ENCODE measurements at regions not wholly inside any gene's neighbourhood (a gene's known extent, or its start where the extent isn't known, plus 50 kb on each side); places are given as distances from the start of the nearest gene placed in this dataset.

DNA sequence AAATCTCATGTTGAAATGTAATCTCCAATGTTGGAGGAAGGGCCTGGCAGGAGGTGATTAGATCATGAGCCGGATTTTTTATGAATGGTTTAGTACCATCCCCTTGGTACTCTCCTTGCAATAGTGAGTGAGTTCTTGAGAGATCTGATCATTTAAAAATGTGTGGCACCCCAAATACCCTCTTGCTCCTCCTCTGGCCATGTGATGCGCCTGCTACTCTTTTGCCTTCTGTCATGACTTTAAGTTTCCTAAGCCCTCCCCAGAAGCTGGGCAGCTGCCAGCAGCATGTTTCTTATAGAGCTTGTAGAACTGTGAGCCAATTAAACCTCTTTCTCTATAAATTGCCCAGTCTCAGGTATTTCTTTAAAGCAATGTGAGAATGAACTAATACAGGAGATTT is 72.6 kb upstream of the FIGN start (continued):
- TF ChIP-seq ZBTB33 (IDR thresholded peaks at IDR 0.05; ENCODE audit: extremely low read depth, insufficient replicate concordance, low read length) (no peak), CBX3 (IDR thresholded peaks at IDR 0.05; ENCODE audit: low read depth) (no peak)

GRCh38 chr2:163802284-163802683 is 66.5 kb upstream of the FIGN start:
- ChIA-PET CTCF (no interaction called here), RAD21 (ENCODE audit: low non-redundant PET in 1 of 2, low total read pairs in 2 of 2, uncharacterized antibody in 2 of 2, unreplicated experiment in 2 of 2) (no interaction called here), POLR2A (no interaction called here)

More at GRCh38 chr2:163802284-163802683, 66.5 kb upstream of the FIGN start:
- TF ChIP-seq EGR1 (IDR thresholded peaks at IDR 0.05; ENCODE audit: low read depth): no peak
- no peak for TF ChIP-seq EZH2 (IDR thresholded peaks at IDR 0.05)
- TF ChIP-seq, protein P1, sequence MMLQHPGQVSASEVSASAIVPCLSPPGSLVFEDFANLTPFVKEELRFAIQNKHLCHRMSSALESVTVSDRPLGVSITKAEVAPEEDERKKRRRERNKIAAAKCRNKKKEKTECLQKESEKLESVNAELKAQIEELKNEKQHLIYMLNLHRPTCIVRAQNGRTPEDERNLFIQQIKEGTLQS (IDR thresholded peaks at IDR 0.05): no peak
- TF ChIP-seq YY1 (IDR thresholded peaks at IDR 0.05; ENCODE audit: extremely low read depth, insufficient replicate concordance, low read depth, low read length): no peak
- TF ChIP-seq SP1 (IDR thresholded peaks at IDR 0.05; ENCODE audit: low read depth): no peak
- TF ChIP-seq FOSL1 (IDR thresholded peaks at IDR 0.05; ENCODE audit: low read depth): no peak
- TF ChIP-seq ZFX (IDR thresholded peaks at IDR 0.05): no peak
- no peak for TF ChIP-seq ZNF274 (IDR thresholded peaks at IDR 0.05; ENCODE audit: low read depth, low read length)
- no peak for TF ChIP-seq SRF (IDR thresholded peaks at IDR 0.05; ENCODE audit: low read depth)
- no peak for TF ChIP-seq JUND (IDR thresholded peaks at IDR 0.05)
- no peak for TF ChIP-seq CEBPB (IDR thresholded peaks at IDR 0.05; ENCODE audit: low read depth)
- no peak for TF ChIP-seq CTCF (IDR thresholded peaks at IDR 0.05 in 2 of 3, conservative IDR thresholded peaks at IDR 0.05 in 1 of 3; ENCODE audit: borderline replicate concordance in 1 of 3, insufficient read depth in 1 of 3, low read depth in 2 of 3, low read length in 2 of 3)
- TF ChIP-seq REST (IDR thresholded peaks at IDR 0.05; ENCODE audit: low read depth): no peak
- TF ChIP-seq SIN3A (IDR thresholded peaks at IDR 0.05; ENCODE audit: low read depth): no peak
- peaks cover 42% of the 10 kb centered on the region for H3K27me3 ChIP-seq (ENCODE audit: insufficient read depth, low read length)
- DNase-seq (ENCODE audit: low read depth, low spot score) (no peak), ATAC-seq (no peak)
- no peak overlapping the region for H3K4me2 ChIP-seq (ENCODE audit: low read length)
- intact Hi-C loops (cut with micrococcal nuclease): no loop called here
- no peaks in the 10 kb centered on the region for H3K36me3 ChIP-seq (ENCODE audit: control insufficient read depth in 1 of 2, insufficient read depth in 2 of 2, low read length in 2 of 2)
- H2AFZ ChIP-seq (ENCODE audit: low read depth, low read length, poor library complexity, severe bottlenecking): no peak overlapping the region
- H4K20me1 ChIP-seq (ENCODE audit: insufficient read depth): no peaks in the 10 kb centered on the region
- no peaks in the 10 kb centered on the region for H3K79me2 ChIP-seq (ENCODE audit: insufficient read depth, low read length)
- H3K9ac ChIP-seq (ENCODE audit: low read length): no peak overlapping the region
- no peaks in the 10 kb centered on the region for H3K9me3 ChIP-seq (ENCODE audit: control insufficient read depth in 1 of 2, insufficient read depth in 1 of 2, low read depth in 1 of 2, low read length in 2 of 2)
- BruUV-seq (replicated peaks): no TSS peak
- no peaks in the 10 kb centered on the region for H3K4me1 ChIP-seq (ENCODE audit: control insufficient read depth in 1 of 2, insufficient read depth in 2 of 2, low read length in 2 of 2)
- H3K27ac ChIP-seq (ENCODE audit: low read depth, low read length): no peak overlapping the region
- H3K9me2 ChIP-seq (ENCODE audit: insufficient read depth): no peaks in the 10 kb centered on the region
- no peak overlapping the region for H3K4me3 ChIP-seq (replicated peaks in 1 of 2; ENCODE audit: low read depth in 1 of 2, low read length in 2 of 2)
